ENCODE measurements at regions not wholly inside any gene's neighbourhood (a gene's known extent, or its start where the extent isn't known, plus 50 kb on each side); places are given as distances from the start of the nearest gene placed in this dataset.
A peak's percentile ranks its signal among the peaks of the same experiment; 100 is the strongest.
"Not testable (repeated sequence)": the region's sequence is repeated elsewhere in the genome, so short reads cannot be mapped to it uniquely, and the experiment has no call there.

DNA sequence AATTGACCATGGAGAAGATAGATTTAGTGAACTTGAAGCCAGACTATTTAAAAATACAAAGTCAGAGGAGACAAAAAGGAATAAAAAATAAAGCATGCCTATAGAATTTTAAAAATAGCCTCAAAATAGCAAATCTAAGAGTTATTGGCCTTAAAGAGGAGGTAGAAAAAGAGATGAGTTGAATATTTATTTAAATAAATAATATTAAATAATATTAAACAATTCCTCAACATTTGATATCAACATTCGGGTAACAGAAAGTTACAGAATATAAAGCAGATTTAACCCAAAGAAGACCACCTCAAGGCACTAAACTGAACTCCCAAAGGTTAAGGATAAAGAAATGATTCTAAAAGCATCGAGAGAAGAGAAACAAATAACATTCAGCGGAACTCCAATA is 1627.4 kb downstream of the SPATA31A7 start:
- H3K4me3 Mint-ChIP-seq; H3K36me3 Mint-ChIP-seq; H3K4me3 ChIP-seq (ENCODE audit: low read length in 2 of 2); H3K4me1 Mint-ChIP-seq; H3K27ac Mint-ChIP-seq; H3K27ac ChIP-seq (ENCODE audit: low read depth, low read length); intact Hi-C loops (cut with micrococcal nuclease); H3K36me3 ChIP-seq (ENCODE audit: insufficient read depth, low read length); H3K9me3 ChIP-seq (ENCODE audit: control insufficient read depth in 1 of 2, low read length in 2 of 2); DNase-seq; H3K27me3 ChIP-seq (ENCODE audit: insufficient read depth, low read length); H3K4me1 ChIP-seq (ENCODE audit: insufficient read depth, low read length); CTCF ChIA-PET (ENCODE audit: partially characterized antibody); POLR2A ChIA-PET (ENCODE audit: partially characterized antibody): not testable (repeated sequence)
- peaks cover 16 to 35% of the 10 kb centered on the region in 2 donors for H3K27me3 Mint-ChIP-seq
- H3K9me3 Mint-ChIP-seq = peaks cover 0 to 16% (median 9%) of the 10 kb centered on the region in 8 donors

GRCh38 chr9:62822185-62822584 is 1632.3 kb downstream of the SPATA31A7 start:
- H3K27ac Mint-ChIP-seq; H3K4me3 Mint-ChIP-seq; intact Hi-C loops (cut with micrococcal nuclease); H3K9me3 ChIP-seq (ENCODE audit: control insufficient read depth in 1 of 2, low read length in 2 of 2); H3K27ac ChIP-seq (ENCODE audit: low read depth, low read length); H3K27me3 ChIP-seq (ENCODE audit: insufficient read depth, low read length); H3K4me3 ChIP-seq (ENCODE audit: low read length in 2 of 2); CTCF ChIA-PET (ENCODE audit: partially characterized antibody); POLR2A ChIA-PET (ENCODE audit: partially characterized antibody); DNase-seq; H3K4me1 ChIP-seq (ENCODE audit: insufficient read depth, low read length); H3K4me1 Mint-ChIP-seq; H3K36me3 Mint-ChIP-seq; H3K36me3 ChIP-seq (ENCODE audit: insufficient read depth, low read length): not testable (repeated sequence)
- Mint-ChIP-seq H3K27me3 (peaks cover 8 to 19% of the 10 kb centered on the region in 2 donors), H3K9me3 (peaks cover 0 to 22% (median 11%) of the 10 kb centered on the region in 8 donors)

DNA sequence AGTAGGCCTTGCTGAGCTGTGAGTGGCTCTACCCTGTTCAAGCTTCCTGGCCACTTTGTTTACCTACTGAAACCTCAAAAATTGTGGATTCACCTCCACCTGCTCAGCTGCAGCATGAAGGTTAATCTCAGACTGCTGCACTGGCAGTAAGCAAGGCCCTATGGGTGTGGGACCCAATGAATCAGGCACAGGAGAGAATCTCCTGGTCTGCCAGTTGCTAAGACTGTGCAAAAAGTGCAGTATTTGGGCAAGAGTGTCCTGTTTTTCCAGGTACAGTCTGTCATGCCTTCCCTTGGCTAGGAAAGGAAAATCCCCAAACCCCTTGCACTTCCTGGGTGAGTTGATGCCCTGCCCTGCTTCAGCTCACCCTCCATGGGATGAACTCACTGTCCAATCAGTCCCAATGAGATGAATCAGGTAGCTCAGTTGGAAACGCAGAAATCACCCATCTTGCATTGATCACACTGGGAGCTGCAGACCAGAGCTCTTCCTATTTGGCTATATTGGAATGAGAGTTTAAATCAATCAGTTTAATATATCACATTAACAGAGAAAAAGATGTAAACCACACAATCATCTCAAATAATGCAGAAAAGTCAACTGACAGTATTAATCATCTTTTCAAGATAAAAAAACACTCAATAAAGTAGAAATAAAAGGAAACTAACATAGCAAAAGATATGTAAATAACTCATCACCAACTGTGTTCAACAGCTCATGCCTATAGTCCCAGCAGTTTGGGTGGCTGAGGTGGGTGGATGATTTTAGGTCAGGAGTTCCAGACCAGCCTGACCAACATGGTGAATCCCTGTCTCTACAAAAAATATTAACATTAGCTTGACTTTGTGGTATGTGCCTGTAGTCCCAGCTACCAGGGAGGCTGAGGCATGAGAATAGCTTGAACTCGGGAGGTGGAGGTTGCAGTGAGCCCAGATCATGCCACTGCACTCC is 1638.4 kb downstream of the SPATA31A7 start:
- CTCF ChIA-PET (ENCODE audit: partially characterized antibody); H3K4me3 Mint-ChIP-seq; POLR2A ChIA-PET (ENCODE audit: partially characterized antibody); H3K36me3 ChIP-seq (ENCODE audit: insufficient read depth, low read length); H3K4me1 Mint-ChIP-seq; H3K4me1 ChIP-seq (ENCODE audit: insufficient read depth, low read length); H3K27ac Mint-ChIP-seq; H3K9me3 Mint-ChIP-seq; intact Hi-C loops (cut with micrococcal nuclease); DNase-seq; H3K36me3 Mint-ChIP-seq; H3K27me3 ChIP-seq (ENCODE audit: insufficient read depth, low read length); H3K4me3 ChIP-seq (ENCODE audit: low read length in 2 of 2); H3K27ac ChIP-seq (ENCODE audit: low read depth, low read length); H3K9me3 ChIP-seq (ENCODE audit: control insufficient read depth in 1 of 2, low read length in 2 of 2): not testable (repeated sequence)
- H3K27me3 Mint-ChIP-seq = peaks cover 11 to 17% of the 10 kb centered on the region in 2 donors

DNA sequence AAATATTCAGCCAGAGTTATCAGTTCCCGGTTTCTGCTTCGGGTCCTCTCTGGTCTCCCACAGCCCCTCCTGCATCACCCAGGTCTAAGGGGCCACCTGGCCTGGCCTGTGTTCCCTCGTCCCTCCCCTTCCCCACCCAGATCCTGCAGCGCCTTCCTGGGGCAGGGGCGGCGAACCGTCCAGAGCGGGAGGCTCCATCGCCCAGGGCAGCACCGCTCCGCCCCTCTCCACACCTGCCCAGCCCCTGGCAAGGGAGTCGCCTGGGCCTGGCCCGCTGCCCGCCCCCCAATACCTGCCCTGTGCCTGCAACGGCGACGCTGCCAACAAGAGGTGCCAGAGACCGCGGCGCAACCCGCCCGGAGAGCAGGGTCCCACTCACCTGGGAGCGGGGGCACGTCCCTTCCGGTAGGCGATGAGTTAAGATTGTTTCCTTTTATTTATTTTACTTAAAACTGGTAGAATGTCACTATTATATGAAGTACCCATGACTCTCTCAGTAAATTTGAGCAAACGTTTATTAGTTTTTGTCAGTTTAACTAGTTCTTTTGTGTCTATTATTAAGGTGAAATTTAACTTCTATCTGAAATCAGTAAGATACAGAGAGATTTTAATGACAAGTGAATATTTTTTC is 1641.1 kb downstream of the SPATA31A7 start:
- H3K9me3 ChIP-seq (ENCODE audit: control insufficient read depth in 1 of 2, low read length in 2 of 2); intact Hi-C loops (cut with micrococcal nuclease); H3K36me3 Mint-ChIP-seq; H3K4me1 ChIP-seq (ENCODE audit: insufficient read depth, low read length); H3K27me3 ChIP-seq (ENCODE audit: insufficient read depth, low read length); H3K27ac Mint-ChIP-seq; POLR2A ChIA-PET (ENCODE audit: partially characterized antibody); H3K4me3 ChIP-seq (ENCODE audit: low read length in 2 of 2); CTCF ChIA-PET (ENCODE audit: partially characterized antibody); H3K27ac ChIP-seq (ENCODE audit: low read depth, low read length); H3K36me3 ChIP-seq (ENCODE audit: insufficient read depth, low read length); H3K9me3 Mint-ChIP-seq; H3K4me3 Mint-ChIP-seq; H3K4me1 Mint-ChIP-seq: not testable (repeated sequence)
- peaks cover 9 to 12% of the 10 kb centered on the region in 2 donors for H3K27me3 Mint-ChIP-seq
- peak in 1 of 5 donors; percentile 38 for DNase-seq

DNA sequence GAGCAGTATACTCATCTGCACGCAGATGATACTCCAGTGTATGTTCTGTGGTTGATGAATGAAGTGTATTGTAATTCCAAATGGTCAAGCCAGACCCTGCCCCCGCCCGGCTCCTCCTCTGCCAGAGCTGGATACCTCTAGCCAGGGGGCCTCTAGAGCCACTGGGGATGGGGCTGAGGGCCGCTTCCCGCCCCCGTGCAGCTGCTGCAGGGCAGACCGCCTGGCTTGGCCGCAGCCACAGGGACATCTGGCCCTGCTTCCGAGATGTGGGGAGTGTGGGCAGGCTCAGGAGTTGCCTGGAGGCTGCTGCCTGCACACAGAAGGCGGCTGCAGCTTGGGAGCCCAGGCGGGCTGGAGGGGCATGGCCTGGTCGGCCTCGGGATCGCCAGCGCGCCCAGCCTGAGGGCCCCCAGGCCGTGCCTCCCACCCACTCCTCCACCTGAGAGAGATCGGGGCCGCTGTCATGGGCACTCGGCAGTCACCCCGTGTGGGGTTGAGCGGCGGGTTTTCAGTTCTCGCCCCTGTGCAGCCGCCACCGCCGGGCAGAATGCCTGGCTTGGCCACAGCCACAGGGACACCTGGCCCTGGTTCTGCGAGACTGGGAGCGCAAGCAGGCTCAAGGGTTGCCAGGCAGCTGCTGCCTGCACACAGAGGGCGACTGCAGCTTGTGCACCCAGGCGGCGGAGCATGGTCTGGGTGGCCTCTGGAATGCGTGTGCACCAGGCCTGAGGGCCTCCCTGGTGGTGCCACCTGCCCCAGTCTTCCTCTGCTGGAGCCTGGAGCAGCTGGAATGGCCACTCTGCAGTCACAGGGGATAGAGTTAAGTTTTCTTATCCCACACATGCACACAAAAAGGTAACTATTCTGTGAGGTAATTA is 1643.7 kb downstream of the SPATA31A7 start:
- H3K36me3 ChIP-seq (ENCODE audit: insufficient read depth, low read length); H3K4me1 Mint-ChIP-seq; H3K27ac Mint-ChIP-seq; H3K4me3 Mint-ChIP-seq; H3K9me3 ChIP-seq (ENCODE audit: control insufficient read depth in 1 of 2, low read length in 2 of 2); H3K4me1 ChIP-seq (ENCODE audit: insufficient read depth, low read length); H3K4me3 ChIP-seq (ENCODE audit: low read length in 2 of 2); POLR2A ChIA-PET (ENCODE audit: partially characterized antibody); intact Hi-C loops (cut with micrococcal nuclease); H3K27me3 ChIP-seq (ENCODE audit: insufficient read depth, low read length); H3K9me3 Mint-ChIP-seq; H3K36me3 Mint-ChIP-seq; CTCF ChIA-PET (ENCODE audit: partially characterized antibody); H3K27ac ChIP-seq (ENCODE audit: low read depth, low read length): not testable (repeated sequence)
- peak in 1 of 5 donors; percentile 35 for DNase-seq
- peaks cover 6 to 11% of the 10 kb centered on the region in 2 donors for H3K27me3 Mint-ChIP-seq

GRCh38 chr9:62837254-62837911 is 1647.5 kb downstream of the SPATA31A7 start:
- H3K4me1 ChIP-seq (ENCODE audit: insufficient read depth, low read length); intact Hi-C loops (cut with micrococcal nuclease); H3K36me3 Mint-ChIP-seq; H3K4me1 Mint-ChIP-seq; H3K27ac Mint-ChIP-seq; POLR2A ChIA-PET (ENCODE audit: partially characterized antibody); H3K27me3 ChIP-seq (ENCODE audit: insufficient read depth, low read length); H3K27ac ChIP-seq (ENCODE audit: low read depth, low read length); CTCF ChIA-PET (ENCODE audit: partially characterized antibody); H3K36me3 ChIP-seq (ENCODE audit: insufficient read depth, low read length); H3K4me3 ChIP-seq (ENCODE audit: low read length in 2 of 2); H3K9me3 ChIP-seq (ENCODE audit: control insufficient read depth in 1 of 2, low read length in 2 of 2); H3K27me3 Mint-ChIP-seq; H3K9me3 Mint-ChIP-seq: not testable (repeated sequence)
- H3K4me3 Mint-ChIP-seq = peak overlapping the region in 2 of 8 donors; percentile 41 to 64
- DNase-seq = peak in 4 of 5 donors; percentile 30 to 43 (median 34)

All from CD4-positive, alpha-beta memory T cell (primary cell).